ENCODE measurements at regions not wholly inside any gene's neighbourhood (a gene's known extent, or its start where the extent isn't known, plus 50 kb on each side); places are given as distances from the start of the nearest gene placed in this dataset.

GRCh38 chr22:25492841-25493734, 71.4 kb upstream of the GRK3 start:
- Histone ChIP-seq H3K4me3 (ENCODE audit: extremely low read depth in 1 of 4, insufficient read depth in 2 of 4, low read depth in 3 of 4, low read length in 4 of 4) (no peak overlapping the region), H3K18ac (ENCODE audit: extremely low read depth, low read length) (no peak overlapping the region), H2BK20ac (ENCODE audit: low read length) (no peak overlapping the region), H3K14ac (ENCODE audit: insufficient read length) (no peak overlapping the region), H4K8ac (ENCODE audit: extremely low read depth, insufficient read depth, low read length) (no peak overlapping the region), H3K56ac (replicated peaks; ENCODE audit: insufficient read length, low read depth, low read length) (no peak overlapping the region), H3K27ac (ENCODE audit: low read depth, low read length) (no peak overlapping the region), H3K27me3 (replicated peaks in 1 of 4; ENCODE audit: control insufficient read depth in 3 of 4, extremely low read depth in 1 of 4, insufficient read depth in 3 of 4, low read length in 3 of 4) (no peaks in the 10 kb centered on the region), H4K20me1 (replicated peaks in 1 of 2; ENCODE audit: control insufficient read depth in 1 of 2, insufficient read depth in 2 of 2, low read length in 2 of 2) (no peaks in the 10 kb centered on the region), H2AK5ac (ENCODE audit: low read depth, low read length) (no peak overlapping the region), H3K36me3 (ENCODE audit: control insufficient read depth in 2 of 4, insufficient read depth in 4 of 4, low read length in 3 of 4) (no peaks in the 10 kb centered on the region; a peak in 1 of 8 replicates), H3K23ac (ENCODE audit: insufficient read length) (no peak overlapping the region), H4K91ac (replicated peaks; ENCODE audit: insufficient read length, low read length) (no peak overlapping the region), H3K4me2 (ENCODE audit: insufficient read depth in 1 of 2, low read depth in 2 of 2, low read length in 2 of 2) (no peak overlapping the region), H3K9me3 (ENCODE audit: insufficient read depth in 2 of 2, low read depth in 1 of 2, low read length in 1 of 2) (no peaks in the 10 kb centered on the region), H3K9ac (replicated peaks in 1 of 4; ENCODE audit: extremely low read depth in 1 of 4, low read depth in 3 of 4, low read length in 3 of 4) (no peak overlapping the region), H2BK15ac (ENCODE audit: low read length) (no peak overlapping the region), H3K23me2 (ENCODE audit: low read depth, low read length) (no peaks in the 10 kb centered on the region), H3K4ac (replicated peaks; ENCODE audit: insufficient read length, low read depth, low read length) (no peak overlapping the region), H3K79me1 (ENCODE audit: low read depth, low read length) (no peaks in the 10 kb centered on the region; the same call in 1 of the 2 replicates), H3K4me1 (replicated peaks in 1 of 4; ENCODE audit: control insufficient read depth in 3 of 4, insufficient read depth in 4 of 4, low read length in 3 of 4) (no peaks in the 10 kb centered on the region; a peak in 1 of 7 replicates), H2BK120ac (replicated peaks; ENCODE audit: low read depth, low read length) (no peak overlapping the region), H4K5ac (ENCODE audit: insufficient read length, low read depth, low read length) (no peak overlapping the region), H2BK5ac (ENCODE audit: low read depth, low read length) (no peak overlapping the region), H2BK12ac (ENCODE audit: low read depth, low read length) (no peak overlapping the region), H3K79me2 (ENCODE audit: control insufficient read depth in 1 of 2, insufficient read depth in 2 of 2, low read length in 2 of 2) (no peaks in the 10 kb centered on the region), H2AFZ (ENCODE audit: low read length) (no peak overlapping the region)
- 90% methylated on average over 15 of the region's 15 CpGs; no CpG with 5 or more reads in 1 of the 2 experiments for WGBS, 2 experiments (ENCODE audit: extremely low coverage in 1 of 2, insufficient coverage in 1 of 2, insufficient read length in 1 of 2, insufficient replicate concordance in 2 of 2, low coverage in 1 of 2, low lambda C conversion rate in 2 of 2, missing lambda C conversion rate in 1 of 2)
- DNase-seq (ENCODE audit: low read depth in 1 of 2, low spot score in 2 of 2) (no peak), FAIRE-seq (no peak)
- ChIA-PET POLR2A (ENCODE audit: partially characterized antibody) (interaction anchor here (0.9 to 1.3 kb wide), 2 partner anchors 11 to 16 kb away, joined by 3 to 4 read pairs; no protein-coding TSS in a partner anchor), CTCF (ENCODE audit: partially characterized antibody) (no interaction called here)
- TF ChIP-seq BACH1 (IDR thresholded peaks at IDR 0.05; ENCODE audit: low read length) (no peak), PHF8 (conservative IDR thresholded peaks at IDR 0.05; ENCODE audit: low read depth, low read length) (no peak), CHD2 (IDR thresholded peaks at IDR 0.05; ENCODE audit: low read length) (no peak), JUN (IDR thresholded peaks at IDR 0.05; ENCODE audit: low read depth, low read length) (no peak), TAF1 (IDR thresholded peaks at IDR 0.05; ENCODE audit: low read depth, low read length) (no peak), ZNF274 (IDR thresholded peaks at IDR 0.05; ENCODE audit: borderline replicate concordance, extremely low read depth, low read length) (no peak), SIX5 (IDR thresholded peaks at IDR 0.05; ENCODE audit: low read depth, low read length) (no peak), USF2 (IDR thresholded peaks at IDR 0.05; ENCODE audit: low read length) (no peak), GABPA (IDR thresholded peaks at IDR 0.05; ENCODE audit: borderline replicate concordance, insufficient read depth, low read length) (no peak), KDM1A (IDR thresholded peaks at IDR 0.05; ENCODE audit: borderline replicate concordance, low read length) (no peak), EP300 (IDR thresholded peaks at IDR 0.05; ENCODE audit: borderline replicate concordance in 1 of 2, low read depth in 2 of 2, low read length in 2 of 2) (no peak), POLR2A (IDR thresholded peaks at IDR 0.05; ENCODE audit: control extremely low read depth in 1 of 2, low read depth in 2 of 2, low read length in 2 of 2) (no peak)

Data from H1 (cell line).